ENCODE measurements at regions not wholly inside any gene's neighbourhood (a gene's known extent, or its start where the extent isn't known, plus 50 kb on each side); places are given as distances from the start of the nearest gene placed in this dataset.

- TF ChIP-seq GABPA (IDR thresholded peaks at IDR 0.05 in 1 of 2, conservative IDR thresholded peaks at IDR 0.05 in 1 of 2) (no peak), REST (IDR thresholded peaks at IDR 0.05) (no peak), FOXA2 (IDR thresholded peaks at IDR 0.05) (no peak), ATF3 (IDR thresholded peaks at IDR 0.05) (no peak), EGR1 (IDR thresholded peaks at IDR 0.05; ENCODE audit: low read depth in 2 of 2) (no peak), RAD21 (IDR thresholded peaks at IDR 0.05) (no peak), YY1 (IDR thresholded peaks at IDR 0.05) (no peak), FOXA1 (IDR thresholded peaks at IDR 0.05) (no peak), HNF4A (conservative IDR thresholded peaks at IDR 0.05) (no peak), RXRA (IDR thresholded peaks at IDR 0.05) (no peak), TAF1 (conservative IDR thresholded peaks at IDR 0.05) (no peak)
- H3K27me3 ChIP-seq (ENCODE audit: control insufficient read depth in 4 of 4, insufficient read depth in 4 of 4, low read length in 3 of 4): no peaks in the 10 kb centered on the region
- no peak overlapping the region for H3K27ac ChIP-seq (ENCODE audit: low read depth in 1 of 2, low read length in 2 of 2)
- no peaks in the 10 kb centered on the region for H3K36me3 ChIP-seq (ENCODE audit: control insufficient read depth in 4 of 4, insufficient read depth in 3 of 4, low read depth in 1 of 4, low read length in 3 of 4)
- no peak for DNase-seq (ENCODE audit: low spot score)
- no peak overlapping the region for H3K9ac ChIP-seq (ENCODE audit: low read depth in 1 of 2, low read length in 2 of 2)
- no peaks in the 10 kb centered on the region for H3K9me3 ChIP-seq (ENCODE audit: control insufficient read depth in 4 of 4, low read length in 3 of 4)
- no peak overlapping the region for H3K4me3 ChIP-seq (ENCODE audit: low read depth in 1 of 3, low read length in 3 of 3)
- 68% methylated on average over 7 of the region's 7 CpGs for WGBS
- peaks cover 0 to 7% (median 5%) of the 10 kb centered on the region in 4 donors for H3K4me1 ChIP-seq (ENCODE audit: control insufficient read depth in 4 of 4, insufficient read depth in 4 of 4, low read length in 3 of 4)
Observed at GRCh38 chr5:167893271-167893670, 398.2 kb upstream of the WWC1 start.

- no peaks in the 10 kb centered on the region for H3K27me3 ChIP-seq (ENCODE audit: control insufficient read depth in 4 of 4, insufficient read depth in 4 of 4, low read length in 3 of 4)
- TF ChIP-seq MAX (IDR thresholded peaks at IDR 0.05) (no peak), ZBTB33 (IDR thresholded peaks at IDR 0.05) (no peak), RAD21 (IDR thresholded peaks at IDR 0.05) (no peak), YY1 (IDR thresholded peaks at IDR 0.05) (no peak), CTCF (IDR thresholded peaks at IDR 0.05; ENCODE audit: low read depth, low read length, missing input control) (no peak), HNF4G (IDR thresholded peaks at IDR 0.05) (no peak), FOXA2 (IDR thresholded peaks at IDR 0.05) (no peak), ATF3 (IDR thresholded peaks at IDR 0.05) (no peak), TAF1 (conservative IDR thresholded peaks at IDR 0.05) (no peak), EGR1 (IDR thresholded peaks at IDR 0.05; ENCODE audit: low read depth in 2 of 2) (no peak), HNF4A (conservative IDR thresholded peaks at IDR 0.05) (no peak), REST (IDR thresholded peaks at IDR 0.05) (no peak), JUND (IDR thresholded peaks at IDR 0.05) (no peak), RXRA (IDR thresholded peaks at IDR 0.05) (no peak), FOXA1 (IDR thresholded peaks at IDR 0.05) (no peak)
- no peak overlapping the region for H3K27ac ChIP-seq (ENCODE audit: low read depth in 1 of 2, low read length in 2 of 2)
- no peaks in the 10 kb centered on the region for H3K36me3 ChIP-seq (ENCODE audit: control insufficient read depth in 4 of 4, insufficient read depth in 3 of 4, low read depth in 1 of 4, low read length in 3 of 4)
- 75% methylated on average over 4 of the region's 4 CpGs for WGBS
- DNase-seq (ENCODE audit: low spot score): no peak
- H3K9ac ChIP-seq (ENCODE audit: low read depth in 1 of 2, low read length in 2 of 2): no peak overlapping the region
- H3K9me3 ChIP-seq (ENCODE audit: control insufficient read depth in 4 of 4, low read length in 3 of 4): no peaks in the 10 kb centered on the region
- no peaks in the 10 kb centered on the region for H3K4me1 ChIP-seq (ENCODE audit: control insufficient read depth in 4 of 4, insufficient read depth in 4 of 4, low read length in 3 of 4)
- H3K4me3 ChIP-seq (ENCODE audit: low read depth in 1 of 3, low read length in 3 of 3): no peak overlapping the region
Observed at GRCh38 chr5:167894631-167895472, 396.6 kb upstream of the WWC1 start.

All from liver (tissue), 8 donors.